GM12873 (cell line): ENCODE measurements at regions not wholly inside any gene's neighbourhood (a gene's known extent, or its start where the extent isn't known, plus 50 kb on each side); places are given as distances from the start of the nearest gene placed in this dataset.

Experiments used
- CTCF ChIP-seq: IDR thresholded peaks from 2 replicates; pipeline ENCODE4 v1.5.1; 2012; ENCODE audit warnings: low read depth, mild to moderate bottlenecking, moderate library complexity, low read length, control low read depth; ENCODE audit not compliant: insufficient read depth; ENCODE audit errors: missing control alignments

- no peak for TF ChIP-seq CTCF
Observed at GRCh38 chr12:59111851-59112250, 191.5 kb upstream of the LRIG3 start.

- TF ChIP-seq CTCF = no peak
Observed at GRCh38 chr12:59100585-59100984, 180.3 kb upstream of the LRIG3 start.

GRCh38 chr12:59097876-59098275 lies 177.6 kb upstream of the LRIG3 start:
- no peak for TF ChIP-seq CTCF

GRCh38 chr12:59096246-59096645 lies 175.9 kb upstream of the LRIG3 start:
- TF ChIP-seq CTCF = no peak

GRCh38 chr12:59093073-59093772 lies 172.9 kb upstream of the LRIG3 start:
- TF ChIP-seq CTCF = no peak

- no peak for TF ChIP-seq CTCF
Observed at GRCh38 chr12:59088673-59089072, 168.4 kb upstream of the LRIG3 start.

GRCh38 chr12:59087691-59088090 lies 167.4 kb upstream of the LRIG3 start:
- no peak for TF ChIP-seq CTCF
